ENCODE measurements at regions not wholly inside any gene's neighbourhood (a gene's known extent, or its start where the extent isn't known, plus 50 kb on each side); places are given as distances from the start of the nearest gene placed in this dataset.

GRCh38 chr5:162382839-162383238 lies 315.3 kb downstream of the GABRG2 start:
- TF ChIP-seq, protein P1, sequence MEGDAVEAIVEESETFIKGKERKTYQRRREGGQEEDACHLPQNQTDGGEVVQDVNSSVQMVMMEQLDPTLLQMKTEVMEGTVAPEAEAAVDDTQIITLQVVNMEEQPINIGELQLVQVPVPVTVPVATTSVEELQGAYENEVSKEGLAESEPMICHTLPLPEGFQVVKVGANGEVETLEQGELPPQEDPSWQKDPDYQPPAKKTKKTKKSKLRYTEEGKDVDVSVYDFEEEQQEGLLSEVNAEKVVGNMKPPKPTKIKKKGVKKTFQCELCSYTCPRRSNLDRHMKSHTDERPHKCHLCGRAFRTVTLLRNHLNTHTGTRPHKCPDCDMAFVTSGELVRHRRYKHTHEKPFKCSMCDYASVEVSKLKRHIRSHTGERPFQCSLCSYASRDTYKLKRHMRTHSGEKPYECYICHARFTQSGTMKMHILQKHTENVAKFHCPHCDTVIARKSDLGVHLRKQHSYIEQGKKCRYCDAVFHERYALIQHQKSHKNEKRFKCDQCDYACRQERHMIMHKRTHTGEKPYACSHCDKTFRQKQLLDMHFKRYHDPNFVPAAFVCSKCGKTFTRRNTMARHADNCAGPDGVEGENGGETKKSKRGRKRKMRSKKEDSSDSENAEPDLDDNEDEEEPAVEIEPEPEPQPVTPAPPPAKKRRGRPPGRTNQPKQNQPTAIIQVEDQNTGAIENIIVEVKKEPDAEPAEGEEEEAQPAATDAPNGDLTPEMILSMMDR (IDR thresholded peaks at IDR 0.05), result no peak
- TF ChIP-seq POLR2A (IDR thresholded peaks at IDR 0.05; ENCODE audit: low read depth) (no peak), POLR2AphosphoS5 (IDR thresholded peaks at IDR 0.05) (no peak), EP300 (IDR thresholded peaks at IDR 0.05) (no peak)
